Ureter (tissue), 1 donor: ENCODE measurements at regions not wholly inside any gene's neighbourhood (a gene's known extent, or its start where the extent isn't known, plus 50 kb on each side); places are given as distances from the start of the nearest gene placed in this dataset.

Experiments used
- DNase-seq: peaks from one replicate; pipeline ENCODE4 v3.0.0-alpha.2; 2020; ENCODE audit warnings: low spot score
- donor health status: DM: yes; HTN: yes; CAD: no.

GRCh38 chr6:87908978-87909811 lies 138.4 kb upstream of the SPACA1 start:
- DNase-seq: no peak

GRCh38 chr6:87907521-87907920 lies 140.1 kb upstream of the SPACA1 start:
- DNase-seq: no peak

- DNase-seq: no peak
These were observed 142.5 kb upstream of the SPACA1 start for GRCh38 chr6:87905101-87905641.

GRCh38 chr6:87904011-87904410 lies 143.6 kb upstream of the SPACA1 start:
- no peak for DNase-seq

GRCh38 chr6:87903323-87903722 lies 144.3 kb upstream of the SPACA1 start:
- no peak for DNase-seq

GRCh38 chr6:87902383-87902782 lies 145.3 kb upstream of the SPACA1 start:
- DNase-seq: no peak

GRCh38 chr6:87901613-87902012 lies 146.0 kb upstream of the SPACA1 start:
- DNase-seq: no peak

GRCh38 chr6:87900160-87900698 lies 147.4 kb upstream of the SPACA1 start:
- no peak for DNase-seq

GRCh38 chr6:87899499-87900147 lies 148.0 kb upstream of the SPACA1 start:
- no peak for DNase-seq

- DNase-seq: no peak
These were observed 150.0 kb upstream of the SPACA1 start for GRCh38 chr6:87897663-87898062.

- DNase-seq: no peak
These were observed 150.6 kb upstream of the SPACA1 start for GRCh38 chr6:87897013-87897412.

- no peak for DNase-seq
These were observed 160.4 kb upstream of the SPACA1 start for GRCh38 chr6:87887266-87887665.

GRCh38 chr6:87884203-87884602 lies 163.4 kb upstream of the SPACA1 start:
- no peak for DNase-seq

GRCh38 chr6:87881342-87881895 lies 166.2 kb upstream of the SPACA1 start:
- DNase-seq: no peak

GRCh38 chr6:87879132-87879861 lies 168.3 kb upstream of the SPACA1 start:
- no peak for DNase-seq

GRCh38 chr6:87875781-87876180 lies 171.9 kb upstream of the SPACA1 start:
- no peak for DNase-seq

GRCh38 chr6:87873556-87873955 lies 171.5 kb upstream of the AKIRIN2 start:
- DNase-seq: no peak

GRCh38 chr6:87870556-87870955 lies 168.5 kb upstream of the AKIRIN2 start:
- no peak for DNase-seq

- no peak for DNase-seq
These were observed 167.3 kb upstream of the AKIRIN2 start for GRCh38 chr6:87869064-87869905.

- no peak for DNase-seq
These were observed 158.9 kb upstream of the AKIRIN2 start for GRCh38 chr6:87860902-87861301.

- no peak for DNase-seq
These were observed 156.4 kb upstream of the AKIRIN2 start for GRCh38 chr6:87858440-87858839.
